Right lobe of liver (tissue), 6 donors: ENCODE measurements at regions not wholly inside any gene's neighbourhood (a gene's known extent, or its start where the extent isn't known, plus 50 kb on each side); places are given as distances from the start of the nearest gene placed in this dataset.
A peak's percentile ranks its signal among the peaks of the same experiment; 100 is the strongest.

ENCODE experiments used
- ATAC-seq, 4 donors: fragments of 200-7000 bp; cut with Tn5 transposase; one replicate each; pipeline ENCODE4 v1.9.1; 2020; ENCODE audit warnings: mild to moderate bottlenecking in 4 of 4, moderate library complexity in 4 of 4
- DNase-seq, 3 donors: peaks; one replicate each; pipeline ENCODE4 v3.0.0-alpha.2; 2020
- H3K27ac ChIP-seq, 3 donors: fragments of 200-600 bp; one replicate each; pipeline ENCODE4 v1.8.0; 2022
- H3K27me3 ChIP-seq, 2 donors: fragments of 200-600 bp; one replicate each; pipeline ENCODE4 v1.8.0; 2022
- H3K36me3 ChIP-seq, 4 donors: fragments of 200-600 bp; sonication (generic) in 1 of 4; one replicate each; pipeline versions ENCODE4 v1.5.1 to v1.8.0; 2017 to 2022; ENCODE audit warnings: control low read depth in 1 of 4
- H3K4me1 ChIP-seq, 4 donors: fragments of 200-600 bp; sonication (generic) in 1 of 4; one replicate each; pipeline versions ENCODE4 v1.5.1 to v1.8.0; 2017 to 2022; ENCODE audit warnings: control low read depth in 1 of 4
- H3K4me3 ChIP-seq, 3 donors: fragments of 200-600 bp; one replicate each; pipeline ENCODE4 v1.8.0; 2022
- H3K9me3 ChIP-seq, 4 donors: fragments of 200-600 bp; sonication (generic) in 1 of 4; one replicate each; pipeline versions ENCODE4 v1.5.1 to v1.8.0; 2017 to 2022; ENCODE audit warnings: control low read depth in 1 of 4
- CTCF ChIP-seq, 4 donors: fragments of 200-600 bp in 3 of 4; fragments of 450-650 bp in 1 of 4; IDR thresholded peaks; one replicate each; pipeline versions ENCODE4 v1.5.1 to v1.8.0; 2016 to 2022; ENCODE audit warnings: antibody characterized with exemption in 4 of 4, mild to moderate bottlenecking in 2 of 4
- POLR2A ChIP-seq: fragments of 450-650 bp; IDR thresholded peaks from one replicate; pipeline ENCODE4 v1.6.1; 2017; ENCODE audit warnings: antibody characterized with exemption, mild to moderate bottlenecking
- WGBS: methylation state at CpG from one replicate; pipeline ENCODE4 v1.1.6; 2018; ENCODE audit warnings: low coverage, low lambda C conversion rate; ENCODE audit not compliant: insufficient coverage; ENCODE audit errors: missing lambda C conversion rate; 5-methylcytosine and 5-hydroxymethylcytosine counted together
- intact Hi-C, 2 donors: fragments of 100-400 bp; cut with DNase I; formaldehyde crosslinking; loops; one replicate each; pipeline versions ENCODE4 v1.11.2 to v1.14.1; 2022
- donor health status: DM: no; HTN: yes; CAD: no.
- donor health status: DM: no; HTN: no; CAD: no.
- donor health status: DM: no; HTN: no; CAD: no.
- donor health status: DM: no; HTN: yes; CAD: no.
- donor health status: DM: no; HTN: yes; CAD: no.

DNA sequence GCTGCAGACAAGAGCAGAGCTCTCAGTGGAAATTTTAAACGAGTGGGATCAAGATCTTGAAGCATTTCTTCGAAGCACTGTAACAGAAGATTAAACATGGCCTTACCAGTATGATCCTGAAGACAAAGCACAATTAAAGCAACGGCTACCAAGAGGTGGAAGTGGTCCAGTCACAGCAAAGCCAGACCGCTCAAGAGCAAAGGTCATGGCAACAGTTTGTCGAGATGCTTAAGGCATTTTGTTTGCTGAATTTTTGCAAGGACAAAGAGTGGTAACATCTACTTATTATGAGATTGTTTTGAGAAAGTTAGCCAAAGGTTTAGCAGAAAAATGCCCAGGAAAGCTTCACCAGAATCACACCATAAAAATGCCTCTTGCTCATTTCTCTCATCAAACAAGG, 153.4 kb upstream of the CARMIL1 start:
- TF ChIP-seq POLR2A (no peak), CTCF (IDR thresholded peaks at IDR 0.05) (no peak)
- no peak for DNase-seq
- Histone ChIP-seq H3K9me3 (no peaks in the 10 kb centered on the region), H3K27me3 (no peaks in the 10 kb centered on the region), H3K36me3 (no peaks in the 10 kb centered on the region), H3K27ac (no peak overlapping the region), H3K4me3 (no peak overlapping the region), H3K4me1 (peaks cover 0 to 18% (median 4%) of the 10 kb centered on the region in 4 donors)
- intact Hi-C loops = no loop called here
- ATAC-seq = no peak
- WGBS = 69% methylated on average over 5 of the region's 5 CpGs

DNA sequence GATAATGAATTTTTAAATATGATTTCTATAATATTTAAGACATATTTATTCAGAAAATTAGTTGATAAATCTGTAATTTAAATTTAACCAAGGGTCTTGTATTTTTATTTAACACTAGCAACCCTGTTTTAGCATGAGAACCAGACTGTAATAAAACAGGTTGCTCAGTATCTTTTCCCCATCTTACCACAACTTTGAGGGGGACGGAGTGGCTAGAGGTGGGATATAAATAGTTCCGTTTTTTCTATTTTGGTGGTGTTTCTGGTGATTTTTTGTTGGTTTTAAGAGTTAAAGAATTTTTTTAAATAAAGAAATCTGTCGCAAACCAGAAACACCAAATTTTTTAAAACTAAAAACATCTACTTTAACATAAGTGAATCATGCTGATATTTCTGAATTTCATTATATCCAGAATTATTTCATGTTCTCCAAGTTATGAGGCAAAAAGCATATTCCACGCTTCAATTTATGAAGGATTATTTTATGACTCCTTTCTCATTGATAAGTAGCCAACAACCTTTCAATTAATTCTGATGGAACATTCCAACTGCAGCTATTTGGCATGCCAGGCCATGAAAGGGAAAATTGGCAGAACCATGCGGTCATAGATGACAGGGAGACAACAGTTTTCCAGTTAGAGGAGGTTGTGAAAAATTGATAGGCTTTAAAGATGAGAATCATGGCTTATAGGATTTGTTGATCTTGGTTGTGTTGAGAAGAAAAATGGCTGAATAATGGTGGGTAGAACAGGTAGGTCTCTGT, 151.9 kb upstream of the CARMIL1 start:
- Histone ChIP-seq H3K27me3 (no peaks in the 10 kb centered on the region), H3K9me3 (no peaks in the 10 kb centered on the region), H3K4me3 (no peak overlapping the region), H3K27ac (no peak overlapping the region), H3K36me3 (no peaks in the 10 kb centered on the region), H3K4me1 (peaks cover 0 to 15% (median 2%) of the 10 kb centered on the region in 4 donors)
- no peak for DNase-seq
- TF ChIP-seq CTCF (IDR thresholded peaks at IDR 0.05) (no peak), POLR2A (no peak)
- WGBS = 65% methylated on average over 5 of the region's 5 CpGs
- intact Hi-C loops = no loop called here
- no peak for ATAC-seq

DNA sequence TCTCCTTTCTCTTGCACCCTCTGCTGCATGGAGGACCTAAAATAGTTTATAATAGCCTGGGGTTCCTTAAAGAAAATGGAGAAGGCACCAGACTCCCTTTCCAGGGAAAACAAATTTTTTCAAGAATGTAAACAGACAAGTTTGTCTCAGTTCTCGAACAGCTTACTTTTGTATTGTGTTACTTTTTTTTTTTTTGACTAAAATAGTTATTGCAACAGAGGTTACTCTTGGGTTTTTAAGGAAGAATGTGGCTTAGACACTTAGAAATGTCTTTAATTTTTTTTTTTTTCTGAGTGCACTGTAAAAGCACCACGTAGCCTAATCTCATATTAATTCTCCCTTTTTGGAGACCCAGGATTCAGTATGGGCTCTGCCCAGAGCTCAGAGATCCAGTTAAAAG, 148.7 kb upstream of the CARMIL1 start:
- Histone ChIP-seq H3K27me3 (no peaks in the 10 kb centered on the region), H3K36me3 (no peaks in the 10 kb centered on the region), H3K4me3 (no peak overlapping the region), H3K9me3 (no peaks in the 10 kb centered on the region), H3K4me1 (peaks cover 0 to 5% (median 0%) of the 10 kb centered on the region in 4 donors), H3K27ac (peak overlapping the region in 1 of 3 donors; percentile 13)
- TF ChIP-seq CTCF (IDR thresholded peaks at IDR 0.05) (no peak), POLR2A (no peak)
- DNase-seq (no peak), ATAC-seq (no peak)
- intact Hi-C loops = no loop called here
- WGBS = 40% methylated on average over 2 of the region's 2 CpGs

DNA sequence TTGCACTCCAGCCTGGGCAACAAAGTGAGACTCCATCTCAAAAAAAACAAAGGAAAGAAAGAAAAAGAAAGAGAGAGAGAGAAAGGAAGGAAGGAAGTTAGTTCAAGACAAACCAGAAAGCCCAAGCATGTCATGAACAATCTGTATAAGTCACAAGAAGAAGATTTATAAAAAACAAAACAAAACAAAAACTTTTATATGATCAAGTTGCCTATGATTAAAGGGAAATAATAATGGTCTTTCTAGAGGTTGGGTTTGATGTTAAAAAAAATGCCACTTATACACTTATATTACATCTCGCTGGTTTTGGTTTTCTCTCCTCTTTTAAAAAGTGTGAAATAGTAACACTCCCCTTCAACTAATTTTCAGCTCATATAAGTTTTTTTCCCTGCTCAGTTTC, 146.2 kb upstream of the CARMIL1 start:
- Histone ChIP-seq H3K4me1 (peaks cover 0 to 4% (median 2%) of the 10 kb centered on the region in 4 donors), H3K36me3 (no peaks in the 10 kb centered on the region), H3K4me3 (no peak overlapping the region), H3K27me3 (no peaks in the 10 kb centered on the region), H3K27ac (no peak overlapping the region), H3K9me3 (no peaks in the 10 kb centered on the region)
- no peak for DNase-seq
- no peak for ATAC-seq
- 63% methylated on average over 1 of the region's 1 CpG for WGBS
- TF ChIP-seq POLR2A (no peak), CTCF (IDR thresholded peaks at IDR 0.05) (no peak)
- intact Hi-C loops = no loop called here
